K562 (cell line): ENCODE measurements at regions not wholly inside any gene's neighbourhood (a gene's known extent, or its start where the extent isn't known, plus 50 kb on each side); places are given as distances from the start of the nearest gene placed in this dataset.

ENCODE experiments used
- ATAC-seq: fragments of 200-7000 bp; cut with Tn5 transposase; 3 replicates; pipeline ENCODE4 v1.9.1; 2020; ENCODE audit warnings: moderate library complexity
- BruUV-seq: library from RNA; stranded (reverse); fragments of 400-500 nt; replicated peaks from 2 replicates; lab custom pipeline; 2021; lab: Mats Ljungman, UMichigan
- CTCF ChIA-PET: fragments of 300-600 bp; formaldehyde crosslinking; extraction: SDS; loops from one replicate; lab custom pipeline; 2021; ENCODE audit warnings: low intra/inter-chr PET ratio; lab: Yijun Ruan, JAX
- POLR2A ChIA-PET: fragments of 300-600, 350-650 bp; sonication (Branson Sonifier 250); formaldehyde crosslinking; extraction: SDS; loops from one replicate; lab custom pipeline; 2021; ENCODE audit warnings: antibody characterized with exemption, inconsistent platforms; lab: Yijun Ruan, JAX
- DNase-seq, 4 experiments: peaks; one replicate each; pipeline versions ENCODE4 v3.0.0 to v3.0.0-alpha.2; 2011 to 2018; ENCODE audit warnings: low spot score in 3 of 4, mixed read lengths in 3 of 4; ENCODE audit errors: extremely low read depth in 1 of 4
- FAIRE-seq: peaks from 2 replicates; lab custom pipeline; 2011; peaks lifted over from hg19 to GRCh38; lab: Jason Lieb, UNC
- H2AFZ ChIP-seq: 2 replicates; pipeline ENCODE4 v1.6.0; 2011; ENCODE audit warnings: low read depth, low read length, control low read depth, inconsistent platforms
- H3K27ac ChIP-seq: fragments of 200-600 bp; 3 replicates; pipeline ENCODE4 v1.8.0; 2011; ENCODE audit warnings: low read depth, mild to moderate bottlenecking, control low read depth, inconsistent platforms, low read length, moderate library complexity, mixed read lengths; ENCODE audit errors: extremely low read depth
- H3K27me3 ChIP-seq, 2 experiments: fragments of 300-600 bp in 1 of 2; 2 replicates in 1 of 2; 3 replicates in 1 of 2; pipeline versions ENCODE4 v1.6.0 to v1.8.0; 2011; ENCODE audit warnings: inconsistent platforms in 2 of 2, low read length in 2 of 2, mild to moderate bottlenecking in 1 of 2, mixed read lengths in 1 of 2, moderate library complexity in 1 of 2; ENCODE audit not compliant: control insufficient read depth in 2 of 2, insufficient read depth in 2 of 2
- H3K36me3 ChIP-seq: fragments of 300-600 bp; 3 replicates; pipeline ENCODE4 v1.8.0; 2011; ENCODE audit warnings: mild to moderate bottlenecking, low read length, inconsistent platforms; ENCODE audit not compliant: control insufficient read depth, insufficient read depth
- H3K4me1 ChIP-seq, 2 experiments: fragments of 200-600 bp in 1 of 2; replicated peaks in 1 of 2; 2 replicates in 1 of 2; 3 replicates in 1 of 2; pipeline versions ENCODE4 v1.5.1 to v1.8.0; 2011; ENCODE audit warnings: inconsistent platforms in 2 of 2, low read length in 2 of 2, mild to moderate bottlenecking in 1 of 2, mixed read lengths in 1 of 2, moderate library complexity in 1 of 2; ENCODE audit not compliant: control insufficient read depth in 2 of 2, insufficient read depth in 2 of 2
- H3K4me2 ChIP-seq: 2 replicates; pipeline ENCODE4 v1.6.1; 2011; ENCODE audit warnings: low read length, control low read depth, inconsistent platforms, mixed read lengths; ENCODE audit not compliant: insufficient read depth
- H3K4me3 ChIP-seq: fragments of 200-600 bp; sonication (generic), shearing (Covaris generic); 2 replicates; pipeline ENCODE4 v1.5.1; 2016; ENCODE audit warnings: control low read depth, inconsistent platforms
- H3K79me2 ChIP-seq: fragments of 200-600 bp; 3 replicates; pipeline ENCODE4 v1.8.0; 2011; ENCODE audit warnings: low read length, inconsistent platforms; ENCODE audit not compliant: control insufficient read depth, insufficient read depth
- H3K9ac ChIP-seq, 2 experiments: 2 replicates each; pipeline versions ENCODE4 v1.6.0 to v1.6.1; 2011; ENCODE audit warnings: low read depth in 2 of 2, low read length in 2 of 2, control low read depth in 1 of 2, inconsistent platforms in 1 of 2, mild to moderate bottlenecking in 1 of 2, mixed read lengths in 1 of 2; ENCODE audit not compliant: insufficient read depth in 1 of 2
- H3K9me1 ChIP-seq: one replicate; pipeline ENCODE4 v1.6.0; 2011; ENCODE audit warnings: inconsistent platforms, mild to moderate bottlenecking, low read length, moderate library complexity; ENCODE audit not compliant: control insufficient read depth, insufficient read depth
- H3K9me3 ChIP-seq: replicated peaks from 2 replicates; pipeline ENCODE4 v1.5.1; 2011; ENCODE audit warnings: low read depth, low read length, inconsistent platforms; ENCODE audit not compliant: control insufficient read depth, insufficient read depth
- H4K20me1 ChIP-seq: replicated peaks from 2 replicates; pipeline ENCODE4 v1.6.1; 2011; ENCODE audit warnings: low read length, inconsistent platforms, mixed read lengths; ENCODE audit not compliant: control insufficient read depth, insufficient read depth
- ASH1L ChIP-seq: fragments of 450-650 bp; IDR thresholded peaks from 2 replicates; pipeline ENCODE4 v1.6.1; 2018; ENCODE audit warnings: borderline replicate concordance, mild to moderate bottlenecking, low read depth; ENCODE audit not compliant: partially characterized antibody
- BRD4 ChIP-seq: fragments of 200-600 bp; sonication (generic); IDR thresholded peaks from 2 replicates; pipeline ENCODE4 v1.6.1; 2017; ENCODE audit warnings: inconsistent platforms
- ILF3 ChIP-seq: fragments of 450-650 bp; IDR thresholded peaks from 2 replicates; pipeline ENCODE4 v1.6.1; 2018; ENCODE audit warnings: antibody characterized with exemption, mild to moderate bottlenecking, moderate library complexity, borderline replicate concordance
- RB1 ChIP-seq: fragments of 450-650 bp; IDR thresholded peaks from 2 replicates; pipeline ENCODE4 v1.6.1; 2017; ENCODE audit warnings: low read depth, mild to moderate bottlenecking
- SIN3A ChIP-seq, 2 experiments: fragments of 150-350 bp in 1 of 2; IDR thresholded peaks; 2 replicates each; pipeline ENCODE4 v1.6.1; 2011 to 2016; ENCODE audit warnings: borderline replicate concordance in 2 of 2, low read depth in 2 of 2, low read length in 2 of 2, mild to moderate bottlenecking in 2 of 2, moderate library complexity in 2 of 2; ENCODE audit not compliant: control insufficient read depth in 1 of 2
- SIX5 ChIP-seq, 2 experiments: IDR thresholded peaks; 2 replicates each; pipeline ENCODE4 v1.6.1; 2011; ENCODE audit warnings: low read length in 2 of 2, borderline replicate concordance in 1 of 2, low read depth in 1 of 2, mild to moderate bottlenecking in 1 of 2, moderate library complexity in 1 of 2; ENCODE audit not compliant: insufficient read depth in 1 of 2
- TCF7 ChIP-seq: sonication (generic); IDR thresholded peaks from 2 replicates; pipeline ENCODE4 v1.6.1; 2016; ENCODE audit warnings: antibody characterized with exemption, borderline replicate concordance
- WGBS: fragments of 100-300 bp; shearing (Covaris generic); methylation state at CpG from one replicate; pipeline ENCODE4 v1.1.6; 2016; ENCODE audit warnings: low coverage, mixed read lengths; ENCODE audit not compliant: insufficient coverage; ENCODE audit errors: missing lambda C conversion rate; 5-methylcytosine and 5-hydroxymethylcytosine counted together
- in situ Hi-C: fragments of 300-500 bp; cut with MboI; formaldehyde crosslinking; loops from 4 replicates; pipeline ENCODE4 v1.15.0; 2018; ENCODE audit warnings: inconsistent platforms, mixed read lengths
- intact Hi-C: fragments of 100-400 bp; cut with micrococcal nuclease; formaldehyde crosslinking; loops from 2 replicates; pipeline ENCODE4 v1.14.2; 2022
- TF ChIP-seq, protein P1 (sequence below): sonication (generic); formaldehyde crosslinking; IDR thresholded peaks from 2 replicates; pipeline ENCODE4 v1.8.0; 2022; ENCODE audit warnings: missing genetic modification reagents, mild to moderate bottlenecking, moderate library complexity, borderline replicate concordance
- TF ChIP-seq, protein P2 (sequence below): IDR thresholded peaks from 3 replicates; pipeline ENCODE4 v1.6.1; 2011; ENCODE audit warnings: borderline replicate concordance, mild to moderate bottlenecking, moderate library complexity; ENCODE audit not compliant: insufficient read length; ENCODE audit errors: extremely low read depth
- TF ChIP-seq, protein P3 (sequence below), 2 experiments: fragments of 450-650 bp in 1 of 2; IDR thresholded peaks; 2 replicates each; pipeline ENCODE4 v1.6.1; 2011 to 2017; ENCODE audit warnings: low read depth in 2 of 2, antibody characterized with exemption in 1 of 2, borderline replicate concordance in 1 of 2, low read length in 1 of 2, mild to moderate bottlenecking in 1 of 2, mixed read lengths in 1 of 2; ENCODE audit not compliant: control insufficient read depth in 1 of 2
- TF ChIP-seq, protein P4 (sequence below): fragments of 450-650 bp; IDR thresholded peaks from 2 replicates; pipeline ENCODE4 v1.7.1; 2018; ENCODE audit warnings: mild to moderate bottlenecking, low read depth; ENCODE audit not compliant: partially characterized antibody

DNA sequence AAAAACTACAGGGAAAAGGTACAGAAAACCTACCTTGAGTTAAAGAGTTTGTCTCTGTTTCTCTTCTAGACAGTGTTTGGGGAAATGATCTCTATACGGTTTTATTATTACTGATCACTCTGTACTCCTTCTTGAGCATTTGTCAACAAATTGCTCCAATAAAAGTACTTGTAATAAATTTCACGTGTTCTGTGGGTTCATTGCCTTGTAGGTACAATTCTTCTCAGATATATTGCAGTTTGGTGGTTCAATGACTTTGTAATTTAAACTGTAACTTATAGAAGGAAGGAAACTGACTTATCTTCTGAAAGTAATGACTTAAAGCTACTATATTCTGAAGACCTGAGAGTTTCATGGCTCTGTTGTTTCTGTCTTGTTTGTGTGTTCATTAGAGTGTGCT is 319.9 kb upstream of the PCSK5 start:
- no peaks in the 10 kb centered on the region for H3K36me3 ChIP-seq
- H3K27me3 ChIP-seq = no peaks in the 10 kb centered on the region
- H3K4me3 ChIP-seq = no peak overlapping the region
- 3% methylated on average over 2 of the region's 2 CpGs for WGBS
- FAIRE-seq = no peak
- intact Hi-C loops = loop anchor here (5.0 kb wide), 1 partner anchor 48 kb away; no protein-coding TSS in a partner anchor
- H2AFZ ChIP-seq = no peak overlapping the region
- DNase-seq = no peak
- no peak for ATAC-seq
- no TSS peak for BruUV-seq
- no peaks in the 10 kb centered on the region for H3K9me3 ChIP-seq
- no peak overlapping the region for H3K9ac ChIP-seq
- no peak overlapping the region for H3K4me2 ChIP-seq
- H3K4me1 ChIP-seq = no peaks in the 10 kb centered on the region
- H3K27ac ChIP-seq = no peak overlapping the region
- CTCF ChIA-PET = no interaction called here
- H4K20me1 ChIP-seq = no peaks in the 10 kb centered on the region
- POLR2A ChIA-PET = no interaction called here
- no peaks in the 10 kb centered on the region for H3K79me2 ChIP-seq
- in situ Hi-C loops = no loop called here
- H3K9me1 ChIP-seq = no peaks in the 10 kb centered on the region
- TF ChIP-seq TCF7 (no peak), BRD4 (no peak), ILF3 (no peak), ASH1L (no peak), SIX5 (IDR thresholded peaks at IDR 0.05; ENCODE audit: borderline replicate concordance in 1 of 2, insufficient read depth in 1 of 2, low read depth in 1 of 2, low read length in 2 of 2) (no peak), RB1 (no peak), SIN3A (IDR thresholded peaks at IDR 0.05; ENCODE audit: borderline replicate concordance in 2 of 2, control insufficient read depth in 1 of 2, low read depth in 2 of 2, low read length in 2 of 2) (no peak)
- TF ChIP-seq, protein P1, sequence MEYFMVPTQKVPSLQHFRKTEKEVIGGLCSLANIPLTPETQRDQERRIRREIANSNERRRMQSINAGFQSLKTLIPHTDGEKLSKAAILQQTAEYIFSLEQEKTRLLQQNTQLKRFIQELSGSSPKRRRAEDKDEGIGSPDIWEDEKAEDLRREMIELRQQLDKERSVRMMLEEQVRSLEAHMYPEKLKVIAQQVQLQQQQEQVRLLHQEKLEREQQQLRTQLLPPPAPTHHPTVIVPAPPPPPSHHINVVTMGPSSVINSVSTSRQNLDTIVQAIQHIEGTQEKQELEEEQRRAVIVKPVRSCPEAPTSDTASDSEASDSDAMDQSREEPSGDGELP (CRISPR knock-in tag) = no peak
- TF ChIP-seq, protein P2, sequence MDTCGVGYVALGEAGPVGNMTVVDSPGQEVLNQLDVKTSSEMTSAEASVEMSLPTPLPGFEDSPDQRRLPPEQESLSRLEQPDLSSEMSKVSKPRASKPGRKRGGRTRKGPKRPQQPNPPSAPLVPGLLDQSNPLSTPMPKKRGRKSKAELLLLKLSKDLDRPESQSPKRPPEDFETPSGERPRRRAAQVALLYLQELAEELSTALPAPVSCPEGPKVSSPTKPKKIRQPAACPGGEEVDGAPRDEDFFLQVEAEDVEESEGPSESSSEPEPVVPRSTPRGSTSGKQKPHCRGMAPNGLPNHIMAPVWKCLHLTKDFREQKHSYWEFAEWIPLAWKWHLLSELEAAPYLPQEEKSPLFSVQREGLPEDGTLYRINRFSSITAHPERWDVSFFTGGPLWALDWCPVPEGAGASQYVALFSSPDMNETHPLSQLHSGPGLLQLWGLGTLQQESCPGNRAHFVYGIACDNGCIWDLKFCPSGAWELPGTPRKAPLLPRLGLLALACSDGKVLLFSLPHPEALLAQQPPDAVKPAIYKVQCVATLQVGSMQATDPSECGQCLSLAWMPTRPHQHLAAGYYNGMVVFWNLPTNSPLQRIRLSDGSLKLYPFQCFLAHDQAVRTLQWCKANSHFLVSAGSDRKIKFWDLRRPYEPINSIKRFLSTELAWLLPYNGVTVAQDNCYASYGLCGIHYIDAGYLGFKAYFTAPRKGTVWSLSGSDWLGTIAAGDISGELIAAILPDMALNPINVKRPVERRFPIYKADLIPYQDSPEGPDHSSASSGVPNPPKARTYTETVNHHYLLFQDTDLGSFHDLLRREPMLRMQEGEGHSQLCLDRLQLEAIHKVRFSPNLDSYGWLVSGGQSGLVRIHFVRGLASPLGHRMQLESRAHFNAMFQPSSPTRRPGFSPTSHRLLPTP = no peak
- TF ChIP-seq, protein P3, sequence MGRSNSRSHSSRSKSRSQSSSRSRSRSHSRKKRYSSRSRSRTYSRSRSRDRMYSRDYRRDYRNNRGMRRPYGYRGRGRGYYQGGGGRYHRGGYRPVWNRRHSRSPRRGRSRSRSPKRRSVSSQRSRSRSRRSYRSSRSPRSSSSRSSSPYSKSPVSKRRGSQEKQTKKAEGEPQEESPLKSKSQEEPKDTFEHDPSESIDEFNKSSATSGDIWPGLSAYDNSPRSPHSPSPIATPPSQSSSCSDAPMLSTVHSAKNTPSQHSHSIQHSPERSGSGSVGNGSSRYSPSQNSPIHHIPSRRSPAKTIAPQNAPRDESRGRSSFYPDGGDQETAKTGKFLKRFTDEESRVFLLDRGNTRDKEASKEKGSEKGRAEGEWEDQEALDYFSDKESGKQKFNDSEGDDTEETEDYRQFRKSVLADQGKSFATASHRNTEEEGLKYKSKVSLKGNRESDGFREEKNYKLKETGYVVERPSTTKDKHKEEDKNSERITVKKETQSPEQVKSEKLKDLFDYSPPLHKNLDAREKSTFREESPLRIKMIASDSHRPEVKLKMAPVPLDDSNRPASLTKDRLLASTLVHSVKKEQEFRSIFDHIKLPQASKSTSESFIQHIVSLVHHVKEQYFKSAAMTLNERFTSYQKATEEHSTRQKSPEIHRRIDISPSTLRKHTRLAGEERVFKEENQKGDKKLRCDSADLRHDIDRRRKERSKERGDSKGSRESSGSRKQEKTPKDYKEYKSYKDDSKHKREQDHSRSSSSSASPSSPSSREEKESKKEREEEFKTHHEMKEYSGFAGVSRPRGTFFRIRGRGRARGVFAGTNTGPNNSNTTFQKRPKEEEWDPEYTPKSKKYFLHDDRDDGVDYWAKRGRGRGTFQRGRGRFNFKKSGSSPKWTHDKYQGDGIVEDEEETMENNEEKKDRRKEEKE (IDR thresholded peaks at IDR 0.05; ENCODE audit: borderline replicate concordance in 1 of 2, control insufficient read depth in 1 of 2, low read depth in 2 of 2, low read length in 1 of 2) = no peak
- TF ChIP-seq, protein P4, sequence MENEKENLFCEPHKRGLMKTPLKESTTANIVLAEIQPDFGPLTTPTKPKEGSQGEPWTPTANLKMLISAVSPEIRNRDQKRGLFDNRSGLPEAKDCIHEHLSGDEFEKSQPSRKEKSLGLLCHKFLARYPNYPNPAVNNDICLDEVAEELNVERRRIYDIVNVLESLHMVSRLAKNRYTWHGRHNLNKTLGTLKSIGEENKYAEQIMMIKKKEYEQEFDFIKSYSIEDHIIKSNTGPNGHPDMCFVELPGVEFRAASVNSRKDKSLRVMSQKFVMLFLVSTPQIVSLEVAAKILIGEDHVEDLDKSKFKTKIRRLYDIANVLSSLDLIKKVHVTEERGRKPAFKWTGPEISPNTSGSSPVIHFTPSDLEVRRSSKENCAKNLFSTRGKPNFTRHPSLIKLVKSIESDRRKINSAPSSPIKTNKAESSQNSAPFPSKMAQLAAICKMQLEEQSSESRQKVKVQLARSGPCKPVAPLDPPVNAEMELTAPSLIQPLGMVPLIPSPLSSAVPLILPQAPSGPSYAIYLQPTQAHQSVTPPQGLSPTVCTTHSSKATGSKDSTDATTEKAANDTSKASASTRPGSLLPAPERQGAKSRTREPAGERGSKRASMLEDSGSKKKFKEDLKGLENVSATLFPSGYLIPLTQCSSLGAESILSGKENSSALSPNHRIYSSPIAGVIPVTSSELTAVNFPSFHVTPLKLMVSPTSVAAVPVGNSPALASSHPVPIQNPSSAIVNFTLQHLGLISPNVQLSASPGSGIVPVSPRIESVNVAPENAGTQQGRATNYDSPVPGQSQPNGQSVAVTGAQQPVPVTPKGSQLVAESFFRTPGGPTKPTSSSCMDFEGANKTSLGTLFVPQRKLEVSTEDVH = no peak
